CD4-positive, alpha-beta T cell (primary cell): ENCODE measurements at regions not wholly inside any gene's neighbourhood (a gene's known extent, or its start where the extent isn't known, plus 50 kb on each side); places are given as distances from the start of the nearest gene placed in this dataset.
"Not testable (repeated sequence)": the region's sequence is repeated elsewhere in the genome, so short reads cannot be mapped to it uniquely, and the experiment has no call there.

ENCODE experiments used
- ATAC-seq: fragments of 200-7000 bp; cut with Tn5 transposase; one replicate; pipeline ENCODE4 v1.10.0; 2022; ENCODE audit warnings: mild to moderate bottlenecking; ENCODE audit not compliant: poor library complexity
- CTCF ChIA-PET: fragments of 350-600 bp; sonication (Branson Sonifier 250); formaldehyde crosslinking; loops from one replicate; lab custom pipeline; 2021; ENCODE audit warnings: antibody characterized with exemption, inconsistent platforms; lab: Charles Lee
- POLR2A ChIA-PET: fragments of 350-600 bp; sonication (Branson Sonifier 250); formaldehyde crosslinking; loops from one replicate; lab custom pipeline; 2021; ENCODE audit warnings: antibody characterized with exemption, inconsistent platforms; lab: Charles Lee
- DNase-seq, 14 experiments: peaks; one replicate each; pipeline ENCODE4 v3.0.0-alpha.2; 2013 to 2020; ENCODE audit warnings: mixed read lengths in 2 of 14
- H3K27ac ChIP-seq, 2 donors: one replicate each; pipeline versions ENCODE4 v1.5.1 to v1.7.0; 2013; ENCODE audit warnings: low read length in 2 of 2, low read depth in 1 of 2, mild to moderate bottlenecking in 1 of 2
- H3K27me3 ChIP-seq, 2 experiments: 1 replicate in 1 of 2; 2 replicates in 1 of 2; pipeline versions ENCODE4 v1.6.1 to v1.7.0; 2013; ENCODE audit warnings: low read length in 2 of 2, control low read depth in 1 of 2, mild to moderate bottlenecking in 1 of 2, moderate library complexity in 1 of 2; ENCODE audit not compliant: insufficient read depth in 2 of 2, control insufficient read depth in 1 of 2
- H3K36me3 ChIP-seq: one replicate; pipeline ENCODE4 v1.6.1; 2013; ENCODE audit warnings: low read length, control low read depth; ENCODE audit not compliant: insufficient read depth
- H3K4me1 ChIP-seq: one replicate; pipeline ENCODE4 v1.6.1; 2013; ENCODE audit warnings: low read length, control low read depth; ENCODE audit not compliant: insufficient read depth
- H3K4me3 ChIP-seq: one replicate; pipeline ENCODE4 v1.5.1; 2013; ENCODE audit warnings: mild to moderate bottlenecking, low read length, moderate library complexity
- H3K9me3 ChIP-seq, 2 experiments: 1 replicate in 1 of 2; 2 replicates in 1 of 2; pipeline versions ENCODE4 v1.6.1 to v1.7.0; 2013; ENCODE audit warnings: low read length in 2 of 2, mild to moderate bottlenecking in 2 of 2, control low read depth in 1 of 2, moderate library complexity in 1 of 2; ENCODE audit not compliant: control insufficient read depth in 1 of 2, insufficient read depth in 1 of 2
- H3K27ac Mint-ChIP-seq: one replicate; pipeline ENCODE4 v1.8.0; 2020; ENCODE audit warnings: mixed read lengths
- H3K27me3 Mint-ChIP-seq: one replicate; pipeline ENCODE4 v1.8.0; 2021; ENCODE audit warnings: mixed read lengths
- H3K36me3 Mint-ChIP-seq: one replicate; pipeline ENCODE4 v1.8.0; 2021; ENCODE audit warnings: low read depth, mixed read lengths
- H3K4me1 Mint-ChIP-seq: one replicate; pipeline ENCODE4 v1.8.0; 2021; ENCODE audit warnings: low read depth, mixed read lengths
- H3K4me3 Mint-ChIP-seq: one replicate; pipeline ENCODE4 v1.8.0; 2020; ENCODE audit warnings: mild to moderate bottlenecking, mixed read lengths
- H3K9me3 Mint-ChIP-seq: one replicate; pipeline ENCODE4 v1.8.0; 2020; ENCODE audit warnings: mixed read lengths
- CTCF ChIP-seq: fragments of 200-600 bp; IDR thresholded peaks from one replicate; pipeline ENCODE4 v1.8.0; 2022; ENCODE audit warnings: antibody characterized with exemption, mild to moderate bottlenecking
- intact Hi-C, 2 experiments: fragments of 100-400 bp; cut with DNase I in 1 of 2; cut with micrococcal nuclease in 1 of 2; formaldehyde crosslinking; loops; one replicate each; pipeline versions ENCODE4 v1.15.1 to v1.9.0; 2023 to 2025; cut with DNase I, micrococcal nuclease

- Histone ChIP-seq H3K36me3 (no peaks in the 10 kb centered on the region), H3K4me3 (no peak overlapping the region), H3K27ac (no peak overlapping the region), H3K4me1 (no peaks in the 10 kb centered on the region), H3K9me3 (peaks cover 0 to 5% of the 10 kb centered on the region in 2 experiments), H3K27me3 (no peaks in the 10 kb centered on the region)
- H3K36me3 Mint-ChIP-seq = no peaks in the 10 kb centered on the region
- intact Hi-C loops = no loop called here
- no peak overlapping the region for H3K27ac Mint-ChIP-seq
- POLR2A ChIA-PET = no interaction called here
- no peak for ATAC-seq
- TF ChIP-seq CTCF = no peak
- CTCF ChIA-PET = no interaction called here
- H3K9me3 Mint-ChIP-seq = no peaks in the 10 kb centered on the region
- no peak for DNase-seq
- no peaks in the 10 kb centered on the region for H3K4me1 Mint-ChIP-seq
- no peaks in the 10 kb centered on the region for H3K27me3 Mint-ChIP-seq
- H3K4me3 Mint-ChIP-seq = no peak overlapping the region
Observed at GRCh38 chr17:16853661-16854320, 118.1 kb downstream of the TNFRSF13B start.

GRCh38 chr17:16849861-16850260, 122.1 kb downstream of the TNFRSF13B start:
- not testable (repeated sequence) for H3K4me3 Mint-ChIP-seq, H3K9me3 Mint-ChIP-seq, H3K27me3 ChIP-seq

GRCh38 chr17:16848997-16849396, 122.9 kb downstream of the TNFRSF13B start:
- H3K4me3 ChIP-seq, CTCF ChIA-PET, H3K4me1 Mint-ChIP-seq, H3K36me3 Mint-ChIP-seq, H3K9me3 Mint-ChIP-seq, H3K4me1 ChIP-seq, H3K27ac Mint-ChIP-seq, intact Hi-C loops, H3K9me3 ChIP-seq, H3K27me3 ChIP-seq, H3K27me3 Mint-ChIP-seq, DNase-seq, POLR2A ChIA-PET, H3K36me3 ChIP-seq, ATAC-seq, H3K27ac ChIP-seq, H3K4me3 Mint-ChIP-seq: not testable (repeated sequence)

More at GRCh38 chr17:16849861-16850260, 122.1 kb downstream of the TNFRSF13B start:
- H3K36me3 Mint-ChIP-seq, DNase-seq, H3K4me1 ChIP-seq, H3K4me1 Mint-ChIP-seq, H3K27ac ChIP-seq, H3K36me3 ChIP-seq, intact Hi-C loops, H3K4me3 ChIP-seq, H3K27me3 Mint-ChIP-seq, ATAC-seq, H3K9me3 ChIP-seq, H3K27ac Mint-ChIP-seq, POLR2A ChIA-PET, CTCF ChIA-PET: not testable (repeated sequence)

- H3K4me3 Mint-ChIP-seq, H3K4me1 ChIP-seq, CTCF ChIA-PET, H3K9me3 ChIP-seq, DNase-seq, H3K27ac ChIP-seq, ATAC-seq, H3K27ac Mint-ChIP-seq, intact Hi-C loops, H3K4me3 ChIP-seq, H3K36me3 ChIP-seq, H3K27me3 Mint-ChIP-seq, H3K4me1 Mint-ChIP-seq, H3K36me3 Mint-ChIP-seq, H3K9me3 Mint-ChIP-seq, POLR2A ChIA-PET, H3K27me3 ChIP-seq: not testable (repeated sequence)
Observed at GRCh38 chr17:16845098-16845497, 126.8 kb downstream of the TNFRSF13B start.

GRCh38 chr17:16844669-16845068, 127.2 kb downstream of the TNFRSF13B start:
- H3K9me3 Mint-ChIP-seq, H3K27ac ChIP-seq, POLR2A ChIA-PET, H3K27me3 ChIP-seq, ATAC-seq, H3K4me1 Mint-ChIP-seq, H3K36me3 Mint-ChIP-seq, H3K4me3 ChIP-seq, intact Hi-C loops, H3K4me1 ChIP-seq, DNase-seq, H3K36me3 ChIP-seq, H3K9me3 ChIP-seq, H3K27ac Mint-ChIP-seq, CTCF ChIA-PET, H3K27me3 Mint-ChIP-seq, H3K4me3 Mint-ChIP-seq: not testable (repeated sequence)

- intact Hi-C loops, H3K36me3 Mint-ChIP-seq, DNase-seq, ATAC-seq, H3K27me3 Mint-ChIP-seq, H3K9me3 ChIP-seq, H3K4me3 ChIP-seq, POLR2A ChIA-PET, H3K36me3 ChIP-seq, H3K27ac Mint-ChIP-seq, H3K27ac ChIP-seq, H3K4me1 Mint-ChIP-seq, H3K27me3 ChIP-seq, H3K4me1 ChIP-seq, H3K4me3 Mint-ChIP-seq, CTCF ChIA-PET, H3K9me3 Mint-ChIP-seq: not testable (repeated sequence)
Observed at GRCh38 chr17:16843511-16843910, 128.4 kb downstream of the TNFRSF13B start.
